ENCODE measurements at regions not wholly inside any gene's neighbourhood (a gene's known extent, or its start where the extent isn't known, plus 50 kb on each side); places are given as distances from the start of the nearest gene placed in this dataset.
"Not testable (repeated sequence)": the region's sequence is repeated elsewhere in the genome, so short reads cannot be mapped to it uniquely, and the experiment has no call there.

GRCh38 chr1:78203410-78203982 is 157.7 kb downstream of the GIPC2 start:
- H3K36me3 ChIP-seq (ENCODE audit: insufficient read depth, low read length); H3K4me3 ChIP-seq (ENCODE audit: low read depth, low read length); H3K27me3 ChIP-seq (ENCODE audit: insufficient read depth, low read length); H3K27ac ChIP-seq (ENCODE audit: low read depth, low read length); H3K4me1 ChIP-seq (ENCODE audit: control insufficient read depth, insufficient read depth, low read length, unreplicated experiment); H3K79me2 ChIP-seq (ENCODE audit: control insufficient read depth, insufficient read depth, low read length, unreplicated experiment); H2AFZ ChIP-seq (ENCODE audit: low read length, unreplicated experiment): not testable (repeated sequence)

- H3K27me3 ChIP-seq (ENCODE audit: insufficient read depth, low read length), result no peaks in the 10 kb centered on the region
- H3K79me2 ChIP-seq (ENCODE audit: control insufficient read depth, insufficient read depth, low read length, unreplicated experiment), result no peaks in the 10 kb centered on the region
- no peaks in the 10 kb centered on the region for H3K36me3 ChIP-seq (ENCODE audit: insufficient read depth, low read length)
- peaks cover 5% of the 10 kb centered on the region for H3K4me1 ChIP-seq (ENCODE audit: control insufficient read depth, insufficient read depth, low read length, unreplicated experiment)
- H3K4me3 ChIP-seq (ENCODE audit: low read depth, low read length), result no peak overlapping the region
- H3K27ac ChIP-seq (ENCODE audit: low read depth, low read length), result no peak overlapping the region
- H2AFZ ChIP-seq (ENCODE audit: low read length, unreplicated experiment), result no peak overlapping the region
These were observed 164.4 kb downstream of the GIPC2 start for GRCh38 chr1:78210175-78210574.

- Histone ChIP-seq H3K27ac (ENCODE audit: low read depth, low read length) (no peak overlapping the region), H2AFZ (ENCODE audit: low read length, unreplicated experiment) (no peak overlapping the region), H3K4me1 (ENCODE audit: control insufficient read depth, insufficient read depth, low read length, unreplicated experiment) (peaks cover 5% of the 10 kb centered on the region), H3K27me3 (ENCODE audit: insufficient read depth, low read length) (no peaks in the 10 kb centered on the region), H3K36me3 (ENCODE audit: insufficient read depth, low read length) (no peaks in the 10 kb centered on the region), H3K79me2 (ENCODE audit: control insufficient read depth, insufficient read depth, low read length, unreplicated experiment) (no peaks in the 10 kb centered on the region), H3K4me3 (ENCODE audit: low read depth, low read length) (no peak overlapping the region)
These were observed 165.8 kb downstream of the GIPC2 start for GRCh38 chr1:78211483-78212092.

- H3K27ac ChIP-seq (ENCODE audit: low read depth, low read length), result no peak overlapping the region
- H3K4me1 ChIP-seq (ENCODE audit: control insufficient read depth, insufficient read depth, low read length, unreplicated experiment), result peaks cover 5% of the 10 kb centered on the region
- no peak overlapping the region for H2AFZ ChIP-seq (ENCODE audit: low read length, unreplicated experiment)
- no peaks in the 10 kb centered on the region for H3K79me2 ChIP-seq (ENCODE audit: control insufficient read depth, insufficient read depth, low read length, unreplicated experiment)
- no peak overlapping the region for H3K4me3 ChIP-seq (ENCODE audit: low read depth, low read length)
- no peaks in the 10 kb centered on the region for H3K27me3 ChIP-seq (ENCODE audit: insufficient read depth, low read length)
- no peaks in the 10 kb centered on the region for H3K36me3 ChIP-seq (ENCODE audit: insufficient read depth, low read length)
These were observed 168.6 kb downstream of the GIPC2 start for GRCh38 chr1:78214334-78214733.

GRCh38 chr1:78222225-78222959 is 176.6 kb downstream of the GIPC2 start:
- Histone ChIP-seq H3K27me3 (ENCODE audit: insufficient read depth, low read length) (no peaks in the 10 kb centered on the region), H3K4me3 (ENCODE audit: low read depth, low read length) (no peak overlapping the region), H3K36me3 (ENCODE audit: insufficient read depth, low read length) (no peaks in the 10 kb centered on the region), H3K4me1 (ENCODE audit: control insufficient read depth, insufficient read depth, low read length, unreplicated experiment) (peaks cover 14% of the 10 kb centered on the region), H2AFZ (ENCODE audit: low read length, unreplicated experiment) (no peak overlapping the region), H3K27ac (ENCODE audit: low read depth, low read length) (no peak overlapping the region), H3K79me2 (ENCODE audit: control insufficient read depth, insufficient read depth, low read length, unreplicated experiment) (no peaks in the 10 kb centered on the region)

GRCh38 chr1:78222960-78223358 is 177.2 kb downstream of the GIPC2 start:
- H2AFZ ChIP-seq (ENCODE audit: low read length, unreplicated experiment), result peak overlapping the region; percentile 59
- H3K4me3 ChIP-seq (ENCODE audit: low read depth, low read length), result no peak overlapping the region; the same call in 1 of the 2 replicates
- peaks cover 14% of the 10 kb centered on the region for H3K4me1 ChIP-seq (ENCODE audit: control insufficient read depth, insufficient read depth, low read length, unreplicated experiment)
- no peaks in the 10 kb centered on the region for H3K27me3 ChIP-seq (ENCODE audit: insufficient read depth, low read length)
- H3K79me2 ChIP-seq (ENCODE audit: control insufficient read depth, insufficient read depth, low read length, unreplicated experiment), result no peaks in the 10 kb centered on the region
- no peaks in the 10 kb centered on the region for H3K36me3 ChIP-seq (ENCODE audit: insufficient read depth, low read length)
- H3K27ac ChIP-seq (ENCODE audit: low read depth, low read length), result no peak overlapping the region

- no peak overlapping the region; the same call in 1 of the 2 replicates for H3K4me3 ChIP-seq (ENCODE audit: low read depth, low read length)
- H3K27ac ChIP-seq (ENCODE audit: low read depth, low read length), result no peak overlapping the region
- H2AFZ ChIP-seq (ENCODE audit: low read length, unreplicated experiment), result peak overlapping the region; percentile 59
- H3K36me3 ChIP-seq (ENCODE audit: insufficient read depth, low read length), result no peaks in the 10 kb centered on the region
- no peaks in the 10 kb centered on the region for H3K79me2 ChIP-seq (ENCODE audit: control insufficient read depth, insufficient read depth, low read length, unreplicated experiment)
- no peaks in the 10 kb centered on the region for H3K27me3 ChIP-seq (ENCODE audit: insufficient read depth, low read length)
- peaks cover 14% of the 10 kb centered on the region for H3K4me1 ChIP-seq (ENCODE audit: control insufficient read depth, insufficient read depth, low read length, unreplicated experiment)
These were observed 177.8 kb downstream of the GIPC2 start for GRCh38 chr1:78223417-78224215.

- H3K27ac ChIP-seq (ENCODE audit: low read depth, low read length), result no peak overlapping the region
- no peaks in the 10 kb centered on the region for H3K27me3 ChIP-seq (ENCODE audit: insufficient read depth, low read length)
- H3K36me3 ChIP-seq (ENCODE audit: insufficient read depth, low read length), result no peaks in the 10 kb centered on the region
- H3K4me3 ChIP-seq (ENCODE audit: low read depth, low read length), result no peak overlapping the region
- H3K4me1 ChIP-seq (ENCODE audit: control insufficient read depth, insufficient read depth, low read length, unreplicated experiment), result peaks cover 20% of the 10 kb centered on the region
- H3K79me2 ChIP-seq (ENCODE audit: control insufficient read depth, insufficient read depth, low read length, unreplicated experiment), result no peaks in the 10 kb centered on the region
- no peak overlapping the region for H2AFZ ChIP-seq (ENCODE audit: low read length, unreplicated experiment)
These were observed 178.6 kb downstream of the GIPC2 start for GRCh38 chr1:78224246-78224785.

GRCh38 chr1:78224861-78225552 is 179.2 kb downstream of the GIPC2 start:
- H3K27me3 ChIP-seq (ENCODE audit: insufficient read depth, low read length), result no peaks in the 10 kb centered on the region
- H2AFZ ChIP-seq (ENCODE audit: low read length, unreplicated experiment), result no peak overlapping the region
- no peak overlapping the region for H3K4me3 ChIP-seq (ENCODE audit: low read depth, low read length)
- peaks cover 26% of the 10 kb centered on the region for H3K4me1 ChIP-seq (ENCODE audit: control insufficient read depth, insufficient read depth, low read length, unreplicated experiment)
- no peaks in the 10 kb centered on the region for H3K36me3 ChIP-seq (ENCODE audit: insufficient read depth, low read length)
- no peak overlapping the region for H3K27ac ChIP-seq (ENCODE audit: low read depth, low read length)
- H3K79me2 ChIP-seq (ENCODE audit: control insufficient read depth, insufficient read depth, low read length, unreplicated experiment), result no peaks in the 10 kb centered on the region

- H3K27me3 ChIP-seq (ENCODE audit: insufficient read depth, low read length), result no peaks in the 10 kb centered on the region
- H3K79me2 ChIP-seq (ENCODE audit: control insufficient read depth, insufficient read depth, low read length, unreplicated experiment), result no peaks in the 10 kb centered on the region
- no peak overlapping the region for H3K27ac ChIP-seq (ENCODE audit: low read depth, low read length)
- H3K4me1 ChIP-seq (ENCODE audit: control insufficient read depth, insufficient read depth, low read length, unreplicated experiment), result peaks cover 26% of the 10 kb centered on the region
- H3K4me3 ChIP-seq (ENCODE audit: low read depth, low read length), result no peak overlapping the region
- no peak overlapping the region for H2AFZ ChIP-seq (ENCODE audit: low read length, unreplicated experiment)
- no peaks in the 10 kb centered on the region for H3K36me3 ChIP-seq (ENCODE audit: insufficient read depth, low read length)
These were observed 181.0 kb downstream of the GIPC2 start for GRCh38 chr1:78226784-78227183.

Data from ACC112 (cell line).